Kidney capillary endothelial cell (primary cell): ENCODE measurements at regions not wholly inside any gene's neighbourhood (a gene's known extent, or its start where the extent isn't known, plus 50 kb on each side); places are given as distances from the start of the nearest gene placed in this dataset.
"Not testable (repeated sequence)": the region's sequence is repeated elsewhere in the genome, so short reads cannot be mapped to it uniquely, and the experiment has no call there.

Source experiments
- DNase-seq: peaks from one replicate; pipeline ENCODE4 v3.0.0-alpha.2; 2018; ENCODE audit warnings: low spot score

GRCh38 chr18:56316727-56317126, 321.7 kb downstream of the TXNL1 start:
- DNase-seq: no peak

GRCh38 chr18:56315363-56315762, 323.0 kb downstream of the TXNL1 start:
- DNase-seq: no peak

GRCh38 chr18:56314396-56314795, 324.0 kb downstream of the TXNL1 start:
- no peak for DNase-seq

- DNase-seq: no peak
Measured at GRCh38 chr18:56312551-56313335, 325.6 kb downstream of the TXNL1 start.

GRCh38 chr18:56309104-56309503, 329.3 kb downstream of the TXNL1 start:
- DNase-seq: peak; percentile 63

- DNase-seq: no peak
Measured at GRCh38 chr18:56307354-56308170, 330.8 kb downstream of the TXNL1 start.

- no peak for DNase-seq
Measured at GRCh38 chr18:56306797-56307196, 331.6 kb downstream of the TXNL1 start.

- no peak for DNase-seq
Measured at GRCh38 chr18:56305583-56305982, 332.8 kb downstream of the TXNL1 start.

- no peak for DNase-seq
Measured at GRCh38 chr18:56302156-56302555, 336.2 kb downstream of the TXNL1 start.

- no peak for DNase-seq
Measured at GRCh38 chr18:56299740-56300139, 338.7 kb downstream of the TXNL1 start.

GRCh38 chr18:56298935-56299334, 339.5 kb downstream of the TXNL1 start:
- peak; percentile 65 for DNase-seq

- no peak for DNase-seq
Measured at GRCh38 chr18:56296381-56296780, 342.0 kb downstream of the TXNL1 start.

GRCh38 chr18:56294484-56295183, 343.8 kb downstream of the TXNL1 start:
- DNase-seq: no peak

- DNase-seq: peak; percentile 73
Measured at GRCh38 chr18:56291294-56291693, 347.1 kb downstream of the TXNL1 start.

- no peak for DNase-seq
Measured at GRCh38 chr18:56289381-56289780, 349.0 kb downstream of the TXNL1 start.

- peak; percentile 72 for DNase-seq
Measured at GRCh38 chr18:56286775-56287325, 351.5 kb downstream of the TXNL1 start.

GRCh38 chr18:56285387-56286065, 352.9 kb downstream of the TXNL1 start:
- DNase-seq: no peak

- no peak for DNase-seq
Measured at GRCh38 chr18:56284319-56284718, 354.1 kb downstream of the TXNL1 start.

GRCh38 chr18:56283316-56283715, 355.1 kb downstream of the TXNL1 start:
- DNase-seq: no peak

- no peak for DNase-seq
Measured at GRCh38 chr18:56282234-56283104, 355.9 kb downstream of the TXNL1 start.

- not testable (repeated sequence) for DNase-seq
Measured at GRCh38 chr18:56279816-56280215, 358.6 kb downstream of the TXNL1 start.
